Activated CD4-positive, alpha-beta T cell treated with anti-CD3 and anti-CD28 coated beads for 36 hours (primary cell): ENCODE measurements at regions not wholly inside any gene's neighbourhood (a gene's known extent, or its start where the extent isn't known, plus 50 kb on each side); places are given as distances from the start of the nearest gene placed in this dataset.

Source experiments
- ATAC-seq: fragments of 200-7000 bp; cut with Tn5 transposase; one replicate; pipeline ENCODE4 v1.10.0; 2021; ENCODE audit warnings: mild to moderate bottlenecking, moderate library complexity
- CTCF ChIA-PET: fragments of 350-600 bp; sonication (Branson Sonifier 250); formaldehyde crosslinking; loops from one replicate; lab custom pipeline; 2021; ENCODE audit warnings: antibody characterized with exemption; lab: Charles Lee
- POLR2A ChIA-PET: fragments of 350-600 bp; sonication (Branson Sonifier 250); formaldehyde crosslinking; loops from one replicate; lab custom pipeline; 2021; ENCODE audit warnings: antibody characterized with exemption, inconsistent platforms; lab: Charles Lee
- DNase-seq: peaks from one replicate; pipeline ENCODE4 v3.0.0-alpha.2; 2020
- H3K27ac Mint-ChIP-seq: one replicate; pipeline ENCODE4 v1.8.0; 2021; ENCODE audit warnings: mixed read lengths
- H3K27me3 Mint-ChIP-seq: one replicate; pipeline ENCODE4 v1.8.0; 2021; ENCODE audit warnings: mixed read lengths
- H3K36me3 Mint-ChIP-seq: one replicate; pipeline ENCODE4 v1.8.0; 2021; ENCODE audit warnings: low read depth, mixed read lengths
- H3K4me1 Mint-ChIP-seq: one replicate; pipeline ENCODE4 v1.8.0; 2021; ENCODE audit warnings: mixed read lengths
- H3K4me3 Mint-ChIP-seq: one replicate; pipeline ENCODE4 v1.8.0; 2021; ENCODE audit warnings: mild to moderate bottlenecking, moderate library complexity, mixed read lengths
- H3K9me3 Mint-ChIP-seq: one replicate; pipeline ENCODE4 v1.8.0; 2021; ENCODE audit warnings: low read depth, mixed read lengths
- intact Hi-C, 2 experiments: fragments of 100-400 bp; cut with DNase I in 1 of 2; cut with micrococcal nuclease in 1 of 2; formaldehyde crosslinking; loops; one replicate each; pipeline versions ENCODE4 v1.14.2 to v1.15.1; 2022 to 2024; cut with DNase I, micrococcal nuclease

GRCh38 chr12:107547389-107547788 lies 138.2 kb upstream of the PWP1 start:
- ATAC-seq (no peak), DNase-seq (no peak)
- H3K9me3 Mint-ChIP-seq = no peaks in the 10 kb centered on the region
- H3K4me1 Mint-ChIP-seq = no peaks in the 10 kb centered on the region
- no peaks in the 10 kb centered on the region for H3K27me3 Mint-ChIP-seq
- intact Hi-C loops = no loop called here
- ChIA-PET POLR2A (interaction anchor here (0.6 kb wide), 1 partner anchor 8 kb away, joined by 4 read pairs; no protein-coding TSS in a partner anchor), CTCF (interaction anchor here (1.4 kb wide), 1 partner anchor 12 kb away, joined by 3 read pairs; no protein-coding TSS in a partner anchor)
- peaks cover 16% of the 10 kb centered on the region for H3K36me3 Mint-ChIP-seq
- H3K27ac Mint-ChIP-seq = no peak overlapping the region
- no peak overlapping the region for H3K4me3 Mint-ChIP-seq

- peaks cover 16% of the 10 kb centered on the region for H3K36me3 Mint-ChIP-seq
- ChIA-PET POLR2A (no interaction called here), CTCF (interaction anchor here (0.6 to 1.8 kb wide), 4 partner anchors 13 to 463 kb away, joined by 3 to 5 read pairs (median 4); no protein-coding TSS in a partner anchor)
- H3K4me3 Mint-ChIP-seq = no peak overlapping the region
- DNase-seq (no peak), ATAC-seq (no peak)
- no peak overlapping the region for H3K27ac Mint-ChIP-seq
- no peaks in the 10 kb centered on the region for H3K9me3 Mint-ChIP-seq
- no peaks in the 10 kb centered on the region for H3K4me1 Mint-ChIP-seq
- intact Hi-C loops = no loop called here
- no peaks in the 10 kb centered on the region for H3K27me3 Mint-ChIP-seq
Observed at GRCh38 chr12:107549651-107550480, 135.7 kb upstream of the PWP1 start.

- intact Hi-C loops = no loop called here
- POLR2A ChIA-PET = no interaction called here
- no peak overlapping the region for H3K27ac Mint-ChIP-seq
Observed at GRCh38 chr12:107551434-107551833, 134.2 kb upstream of the PWP1 start.

GRCh38 chr12:107552263-107552662 lies 133.3 kb upstream of the PWP1 start:
- H3K9me3 Mint-ChIP-seq = no peaks in the 10 kb centered on the region
- peaks cover 9% of the 10 kb centered on the region for H3K36me3 Mint-ChIP-seq
- ATAC-seq (no peak), DNase-seq (no peak)
- no peak overlapping the region for H3K4me3 Mint-ChIP-seq
- intact Hi-C loops = no loop called here
- no peaks in the 10 kb centered on the region for H3K4me1 Mint-ChIP-seq
- ChIA-PET CTCF (no interaction called here), POLR2A (no interaction called here)
- no peak overlapping the region for H3K27ac Mint-ChIP-seq
- H3K27me3 Mint-ChIP-seq = no peaks in the 10 kb centered on the region

More at GRCh38 chr12:107551434-107551833, 134.2 kb upstream of the PWP1 start:
- no peaks in the 10 kb centered on the region for H3K4me1 Mint-ChIP-seq
- no peak for DNase-seq
- peaks cover 11% of the 10 kb centered on the region for H3K36me3 Mint-ChIP-seq
- CTCF ChIA-PET = no interaction called here
- H3K27me3 Mint-ChIP-seq = no peaks in the 10 kb centered on the region
- no peak for ATAC-seq
- no peaks in the 10 kb centered on the region for H3K9me3 Mint-ChIP-seq
- no peak overlapping the region for H3K4me3 Mint-ChIP-seq

- Mint-ChIP-seq H3K27me3 (no peaks in the 10 kb centered on the region), H3K9me3 (no peaks in the 10 kb centered on the region), H3K27ac (no peak overlapping the region), H3K36me3 (peaks cover 5% of the 10 kb centered on the region), H3K4me3 (no peak overlapping the region), H3K4me1 (no peaks in the 10 kb centered on the region)
- ChIA-PET CTCF (no interaction called here), POLR2A (no interaction called here)
- intact Hi-C loops = no loop called here
- DNase-seq = no peak
- ATAC-seq = no peak
Observed at GRCh38 chr12:107553211-107553765, 132.3 kb upstream of the PWP1 start.

- DNase-seq (no peak), ATAC-seq (no peak)
- H3K27ac Mint-ChIP-seq = no peak overlapping the region
- no peak overlapping the region for H3K4me3 Mint-ChIP-seq
- ChIA-PET POLR2A (no interaction called here), CTCF (interaction anchor here (0.7 to 2.4 kb wide), 4 partner anchors 9 to 423 kb away, joined by 3 to 5 read pairs (median 4); no protein-coding TSS in a partner anchor)
- H3K36me3 Mint-ChIP-seq = no peaks in the 10 kb centered on the region
- H3K4me1 Mint-ChIP-seq = no peaks in the 10 kb centered on the region
- intact Hi-C loops = no loop called here
- no peaks in the 10 kb centered on the region for H3K9me3 Mint-ChIP-seq
- H3K27me3 Mint-ChIP-seq = no peaks in the 10 kb centered on the region
Observed at GRCh38 chr12:107554941-107555340, 130.7 kb upstream of the PWP1 start.

- Mint-ChIP-seq H3K9me3 (no peaks in the 10 kb centered on the region), H3K4me1 (no peaks in the 10 kb centered on the region), H3K27me3 (no peaks in the 10 kb centered on the region), H3K36me3 (no peaks in the 10 kb centered on the region), H3K27ac (no peak overlapping the region), H3K4me3 (no peak overlapping the region)
- no peak for ATAC-seq
- ChIA-PET CTCF (interaction anchor here (0.7 to 2.4 kb wide), 2 partner anchors 11 to 471 kb away, joined by 3 to 5 read pairs; no protein-coding TSS in a partner anchor), POLR2A (no interaction called here)
- intact Hi-C loops = no loop called here
- no peak for DNase-seq
Observed at GRCh38 chr12:107557026-107557425, 128.6 kb upstream of the PWP1 start.

- CTCF ChIA-PET = interaction anchor here (0.7 to 1.2 kb wide), 4 partner anchors 22 to 472 kb away, joined by 3 read pairs; no protein-coding TSS in a partner anchor
- Mint-ChIP-seq H3K36me3 (no peaks in the 10 kb centered on the region), H3K27me3 (no peaks in the 10 kb centered on the region), H3K9me3 (no peaks in the 10 kb centered on the region), H3K4me1 (no peaks in the 10 kb centered on the region), H3K27ac (no peak overlapping the region), H3K4me3 (no peak overlapping the region)
- intact Hi-C loops = no loop called here
- POLR2A ChIA-PET = no interaction called here
- DNase-seq = no peak
- ATAC-seq = no peak
Observed at GRCh38 chr12:107557589-107558100, 128.0 kb upstream of the PWP1 start.

- Mint-ChIP-seq H3K4me3 (no peak overlapping the region), H3K9me3 (no peaks in the 10 kb centered on the region), H3K36me3 (no peaks in the 10 kb centered on the region), H3K27ac (no peak overlapping the region), H3K4me1 (no peaks in the 10 kb centered on the region), H3K27me3 (no peaks in the 10 kb centered on the region)
- DNase-seq = no peak
- ChIA-PET CTCF (interaction anchor here (0.7 to 1.2 kb wide), 4 partner anchors 10 to 464 kb away, joined by 3 read pairs; no protein-coding TSS in a partner anchor), POLR2A (no interaction called here)
- no peak for ATAC-seq
- intact Hi-C loops = no loop called here
Observed at GRCh38 chr12:107558141-107558815, 127.3 kb upstream of the PWP1 start.

GRCh38 chr12:107558816-107559382 lies 126.7 kb upstream of the PWP1 start:
- ChIA-PET POLR2A (no interaction called here), CTCF (interaction anchor here (0.5 to 1.2 kb wide), 4 partner anchors 10 to 49 kb away, joined by 3 read pairs; no protein-coding TSS in a partner anchor)
- Mint-ChIP-seq H3K27ac (no peak overlapping the region), H3K27me3 (no peaks in the 10 kb centered on the region), H3K4me1 (no peaks in the 10 kb centered on the region), H3K36me3 (no peaks in the 10 kb centered on the region), H3K9me3 (no peaks in the 10 kb centered on the region), H3K4me3 (no peak overlapping the region)
- no peak for DNase-seq
- ATAC-seq = no peak
- intact Hi-C loops = no loop called here
